H1 (cell line): ENCODE measurements at regions not wholly inside any gene's neighbourhood (a gene's known extent, or its start where the extent isn't known, plus 50 kb on each side); places are given as distances from the start of the nearest gene placed in this dataset.

Source experiments
- EP300 ChIP-seq, 2 experiments: IDR thresholded peaks; 1 replicate in 1 of 2; 2 replicates in 1 of 2; pipeline ENCODE4 v1.6.1; 2011 to 2012; ENCODE audit warnings: low read depth in 2 of 2, low read length in 2 of 2, mild to moderate bottlenecking in 2 of 2, borderline replicate concordance in 1 of 2, inconsistent platforms in 1 of 2, moderate library complexity in 1 of 2
- EZH2 ChIP-seq: fragments of 200-600 bp; sonication (generic); IDR thresholded peaks from 2 replicates; pipeline ENCODE4 v1.7.1; 2012; ENCODE audit warnings: low read depth, mild to moderate bottlenecking, moderate library complexity, low read length, inconsistent platforms; ENCODE audit not compliant: severe bottlenecking
- JUN ChIP-seq: IDR thresholded peaks from 2 replicates; pipeline ENCODE4 v1.6.1; 2011; ENCODE audit warnings: low read depth, mild to moderate bottlenecking, improper control_type of control experiment, low read length
- PHF8 ChIP-seq: fragments of 200-600 bp; sonication (generic); conservative IDR thresholded peaks from 2 replicates; pipeline ENCODE4 v1.7.1; 2012; ENCODE audit warnings: low read depth, mild to moderate bottlenecking, inconsistent platforms, low read length, moderate library complexity
- POLR2AphosphoS5 ChIP-seq: IDR thresholded peaks from 2 replicates; pipeline ENCODE4 v1.6.1; 2011; ENCODE audit warnings: low read depth, low read length
- SRF ChIP-seq: IDR thresholded peaks from 2 replicates; pipeline ENCODE4 v1.6.1; 2011; ENCODE audit warnings: mild to moderate bottlenecking, low read depth, low read length, moderate library complexity
- TF ChIP-seq, protein P1 (sequence below), 3 experiments: IDR thresholded peaks; 1 replicate in 2 of 3; 2 replicates in 1 of 3; pipeline versions ENCODE4 v1.5.1 to v1.6.1; 2011; ENCODE audit warnings: low read length in 3 of 3, mild to moderate bottlenecking in 3 of 3, inconsistent platforms in 2 of 3, low read depth in 1 of 3, moderate library complexity in 1 of 3; ENCODE audit not compliant: insufficient read depth in 1 of 3; ENCODE audit errors: control extremely low read depth in 1 of 3

DNA sequence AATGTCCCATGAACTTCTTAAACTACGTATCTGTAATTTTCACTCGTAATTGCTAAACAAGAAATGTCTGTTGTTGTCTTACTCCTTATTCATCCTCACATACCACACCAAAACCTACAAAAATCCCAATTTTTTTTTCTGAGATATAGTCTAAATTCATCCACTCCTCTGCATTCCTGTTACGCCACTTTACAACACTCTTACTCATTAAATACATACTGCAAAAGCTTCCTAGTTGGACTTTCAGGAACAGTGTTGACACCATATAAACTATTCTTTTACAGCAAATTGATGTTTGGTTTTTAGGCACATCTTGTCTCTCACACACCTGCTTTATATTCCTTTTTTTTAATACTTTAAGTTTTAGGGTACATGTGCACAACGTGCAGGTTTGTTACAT is 934.9 kb upstream of the CADM2 start:
- TF ChIP-seq EP300 (IDR thresholded peaks at IDR 0.05; ENCODE audit: borderline replicate concordance in 1 of 2, low read depth in 2 of 2, low read length in 2 of 2) = no peak
- TF ChIP-seq, protein P1, sequence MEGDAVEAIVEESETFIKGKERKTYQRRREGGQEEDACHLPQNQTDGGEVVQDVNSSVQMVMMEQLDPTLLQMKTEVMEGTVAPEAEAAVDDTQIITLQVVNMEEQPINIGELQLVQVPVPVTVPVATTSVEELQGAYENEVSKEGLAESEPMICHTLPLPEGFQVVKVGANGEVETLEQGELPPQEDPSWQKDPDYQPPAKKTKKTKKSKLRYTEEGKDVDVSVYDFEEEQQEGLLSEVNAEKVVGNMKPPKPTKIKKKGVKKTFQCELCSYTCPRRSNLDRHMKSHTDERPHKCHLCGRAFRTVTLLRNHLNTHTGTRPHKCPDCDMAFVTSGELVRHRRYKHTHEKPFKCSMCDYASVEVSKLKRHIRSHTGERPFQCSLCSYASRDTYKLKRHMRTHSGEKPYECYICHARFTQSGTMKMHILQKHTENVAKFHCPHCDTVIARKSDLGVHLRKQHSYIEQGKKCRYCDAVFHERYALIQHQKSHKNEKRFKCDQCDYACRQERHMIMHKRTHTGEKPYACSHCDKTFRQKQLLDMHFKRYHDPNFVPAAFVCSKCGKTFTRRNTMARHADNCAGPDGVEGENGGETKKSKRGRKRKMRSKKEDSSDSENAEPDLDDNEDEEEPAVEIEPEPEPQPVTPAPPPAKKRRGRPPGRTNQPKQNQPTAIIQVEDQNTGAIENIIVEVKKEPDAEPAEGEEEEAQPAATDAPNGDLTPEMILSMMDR (IDR thresholded peaks at IDR 0.05; ENCODE audit: control extremely low read depth in 1 of 3, insufficient read depth in 1 of 3, low read depth in 1 of 3, low read length in 3 of 3) = no peak
- TF ChIP-seq EZH2 = no peak
- no peak for TF ChIP-seq PHF8
- no peak for TF ChIP-seq POLR2AphosphoS5
- no peak for TF ChIP-seq SRF
- no peak for TF ChIP-seq JUN
